RWPE2 (cell line): ENCODE measurements at regions not wholly inside any gene's neighbourhood (a gene's known extent, or its start where the extent isn't known, plus 50 kb on each side); places are given as distances from the start of the nearest gene placed in this dataset.

Source experiments
- ATAC-seq: fragments of 200-7000 bp; cut with Tn5 transposase; 3 replicates; pipeline ENCODE4 v1.9.1; 2021; ENCODE audit warnings: low read depth
- DNase-seq: peaks from one replicate; pipeline ENCODE4 v3.0.0-alpha.2; 2020; ENCODE audit warnings: low spot score
- H3K27ac ChIP-seq: fragments of 450-650 bp; 2 replicates; pipeline ENCODE4 v1.5.1; 2017; ENCODE audit warnings: mild to moderate bottlenecking; ENCODE audit not compliant: poor library complexity, severe bottlenecking
- H3K27me3 ChIP-seq: fragments of 250-450 bp; sonication (Bioruptor Pico); 2 replicates; pipeline ENCODE4 v1.5.1; 2021; ENCODE audit warnings: mild to moderate bottlenecking, moderate library complexity; ENCODE audit not compliant: insufficient read depth, poor library complexity, severe bottlenecking
- H3K36me3 ChIP-seq: fragments of 250-450 bp; sonication (Bioruptor Pico); 2 replicates; pipeline ENCODE4 v1.5.1; 2020; ENCODE audit warnings: low read depth, mild to moderate bottlenecking, moderate library complexity
- H3K4me1 ChIP-seq: fragments of 250-450 bp; sonication (Bioruptor Pico); 2 replicates; pipeline ENCODE4 v1.5.1; 2021; ENCODE audit warnings: mild to moderate bottlenecking, moderate library complexity; ENCODE audit not compliant: insufficient read depth, poor library complexity, severe bottlenecking
- H3K4me3 ChIP-seq: fragments of 250-450 bp; sonication (Bioruptor Pico); 2 replicates; pipeline ENCODE4 v1.5.1; 2021; ENCODE audit warnings: mild to moderate bottlenecking, moderate library complexity; ENCODE audit not compliant: severe bottlenecking
- H3K9me3 ChIP-seq: fragments of 250-450 bp; sonication (Bioruptor Pico); 2 replicates; pipeline ENCODE4 v1.5.1; 2021; ENCODE audit warnings: mild to moderate bottlenecking, moderate library complexity; ENCODE audit not compliant: severe bottlenecking
- TF ChIP-seq, protein P1 (sequence below): fragments of 450-650 bp; IDR thresholded peaks from one replicate; pipeline ENCODE4 v1.5.1; 2017; ENCODE audit warnings: mild to moderate bottlenecking, moderate library complexity; ENCODE audit not compliant: poor library complexity, severe bottlenecking

DNA sequence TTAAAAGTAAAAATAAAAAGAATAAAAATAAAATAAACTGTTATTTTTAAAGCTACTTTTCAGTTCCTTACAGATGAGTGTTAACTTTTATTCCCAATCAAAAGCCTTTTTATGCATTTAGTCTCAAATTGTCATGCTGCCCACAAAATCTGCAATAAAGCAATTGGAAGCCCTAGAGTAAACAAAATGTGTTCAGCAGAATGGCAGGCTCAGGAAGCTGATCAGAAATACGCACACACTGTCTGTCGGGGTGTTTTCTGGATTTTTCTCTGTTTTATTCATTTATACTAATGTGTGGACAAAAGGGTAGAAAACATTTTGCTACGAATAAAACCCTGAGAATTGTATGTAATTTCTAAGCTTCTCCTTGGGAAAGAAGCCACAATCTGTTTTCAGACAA is 162.8 kb downstream of the RCN1 start:
- no peaks in the 10 kb centered on the region for H3K36me3 ChIP-seq
- H3K4me1 ChIP-seq, result no peaks in the 10 kb centered on the region
- no peak overlapping the region for H3K4me3 ChIP-seq
- ATAC-seq (no peak), DNase-seq (no peak)
- H3K9me3 ChIP-seq, result no peaks in the 10 kb centered on the region
- TF ChIP-seq, protein P1, sequence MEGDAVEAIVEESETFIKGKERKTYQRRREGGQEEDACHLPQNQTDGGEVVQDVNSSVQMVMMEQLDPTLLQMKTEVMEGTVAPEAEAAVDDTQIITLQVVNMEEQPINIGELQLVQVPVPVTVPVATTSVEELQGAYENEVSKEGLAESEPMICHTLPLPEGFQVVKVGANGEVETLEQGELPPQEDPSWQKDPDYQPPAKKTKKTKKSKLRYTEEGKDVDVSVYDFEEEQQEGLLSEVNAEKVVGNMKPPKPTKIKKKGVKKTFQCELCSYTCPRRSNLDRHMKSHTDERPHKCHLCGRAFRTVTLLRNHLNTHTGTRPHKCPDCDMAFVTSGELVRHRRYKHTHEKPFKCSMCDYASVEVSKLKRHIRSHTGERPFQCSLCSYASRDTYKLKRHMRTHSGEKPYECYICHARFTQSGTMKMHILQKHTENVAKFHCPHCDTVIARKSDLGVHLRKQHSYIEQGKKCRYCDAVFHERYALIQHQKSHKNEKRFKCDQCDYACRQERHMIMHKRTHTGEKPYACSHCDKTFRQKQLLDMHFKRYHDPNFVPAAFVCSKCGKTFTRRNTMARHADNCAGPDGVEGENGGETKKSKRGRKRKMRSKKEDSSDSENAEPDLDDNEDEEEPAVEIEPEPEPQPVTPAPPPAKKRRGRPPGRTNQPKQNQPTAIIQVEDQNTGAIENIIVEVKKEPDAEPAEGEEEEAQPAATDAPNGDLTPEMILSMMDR, result no peak
- H3K27me3 ChIP-seq, result peaks cover 31% of the 10 kb centered on the region
- H3K27ac ChIP-seq, result no peak overlapping the region

DNA sequence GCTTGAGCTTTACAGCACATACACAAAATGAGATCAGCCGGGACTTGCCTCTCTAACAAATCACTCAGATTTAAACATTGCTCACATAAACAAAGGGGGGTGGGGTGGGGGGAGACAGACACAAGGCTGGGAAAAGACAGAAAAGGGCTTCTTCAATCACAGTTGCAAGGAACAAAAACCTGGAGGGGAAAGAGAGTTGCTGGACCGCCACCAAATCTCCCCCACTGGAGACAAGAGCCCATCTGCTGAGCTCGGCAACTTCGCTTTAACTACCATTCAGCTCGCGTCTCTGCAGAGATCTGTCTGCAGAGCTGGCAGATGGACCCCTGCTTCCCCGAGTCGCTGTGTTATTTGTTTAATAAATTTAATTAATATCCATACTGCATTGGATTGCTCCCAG is 165.0 kb downstream of the RCN1 start:
- DNase-seq (no peak), ATAC-seq (no peak)
- Histone ChIP-seq H3K4me1 (no peaks in the 10 kb centered on the region), H3K27me3 (peaks cover 31% of the 10 kb centered on the region), H3K27ac (no peak overlapping the region), H3K4me3 (no peak overlapping the region), H3K9me3 (no peaks in the 10 kb centered on the region), H3K36me3 (no peaks in the 10 kb centered on the region)
- TF ChIP-seq, protein P1, result no peak

DNA sequence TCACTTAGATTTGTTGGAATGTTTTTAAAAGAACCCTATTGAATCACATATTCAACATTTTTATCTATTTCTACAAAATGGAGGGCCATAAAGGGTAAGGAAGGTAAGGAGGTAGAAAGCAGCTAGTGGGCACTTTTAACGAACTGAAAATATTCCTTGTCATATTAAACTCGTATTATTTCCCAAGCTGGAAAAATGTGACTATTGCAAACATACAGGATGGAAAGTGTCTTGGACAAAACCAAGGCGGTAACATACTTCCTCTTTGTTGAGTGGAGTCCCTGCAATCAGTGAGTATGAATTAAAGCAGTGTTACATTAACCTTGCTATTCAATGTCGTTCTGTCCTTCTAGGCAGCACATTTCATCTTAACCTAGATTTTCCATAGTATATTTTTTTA is 165.6 kb downstream of the RCN1 start:
- H3K4me1 ChIP-seq, result no peaks in the 10 kb centered on the region
- no peak overlapping the region for H3K4me3 ChIP-seq
- H3K27ac ChIP-seq, result no peak overlapping the region
- no peaks in the 10 kb centered on the region for H3K36me3 ChIP-seq
- ATAC-seq (no peak), DNase-seq (no peak)
- TF ChIP-seq, protein P1, result no peak
- no peaks in the 10 kb centered on the region for H3K9me3 ChIP-seq
- H3K27me3 ChIP-seq, result peaks cover 31% of the 10 kb centered on the region

DNA sequence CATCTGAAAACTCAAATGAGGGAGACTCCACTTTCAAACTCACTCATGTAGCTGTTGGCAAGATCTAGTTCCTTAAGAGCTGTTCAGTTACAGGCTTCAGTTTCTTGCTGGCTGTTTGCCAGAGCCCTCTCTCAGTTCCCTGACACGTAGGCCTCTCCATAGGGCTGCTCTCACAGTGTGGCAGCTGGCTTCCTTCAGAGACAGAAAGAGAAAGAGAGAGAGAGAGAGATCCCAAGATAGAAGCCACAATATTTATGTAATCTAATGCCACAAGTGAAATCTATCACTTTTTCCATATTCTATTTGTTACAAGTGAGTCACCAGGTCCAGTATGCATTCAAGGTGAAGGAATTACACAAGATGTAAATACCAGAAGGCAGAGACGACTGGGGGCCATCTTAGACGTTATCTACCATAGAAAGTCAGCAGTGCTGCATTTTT is 168.8 kb downstream of the RCN1 start:
- Histone ChIP-seq H3K27me3 (peaks cover 19% of the 10 kb centered on the region), H3K36me3 (no peaks in the 10 kb centered on the region), H3K4me3 (no peak overlapping the region), H3K4me1 (no peaks in the 10 kb centered on the region), H3K9me3 (no peaks in the 10 kb centered on the region), H3K27ac (no peak overlapping the region)
- ATAC-seq (peak; percentile 58), DNase-seq (no peak)
- TF ChIP-seq, protein P1, result no peak

DNA sequence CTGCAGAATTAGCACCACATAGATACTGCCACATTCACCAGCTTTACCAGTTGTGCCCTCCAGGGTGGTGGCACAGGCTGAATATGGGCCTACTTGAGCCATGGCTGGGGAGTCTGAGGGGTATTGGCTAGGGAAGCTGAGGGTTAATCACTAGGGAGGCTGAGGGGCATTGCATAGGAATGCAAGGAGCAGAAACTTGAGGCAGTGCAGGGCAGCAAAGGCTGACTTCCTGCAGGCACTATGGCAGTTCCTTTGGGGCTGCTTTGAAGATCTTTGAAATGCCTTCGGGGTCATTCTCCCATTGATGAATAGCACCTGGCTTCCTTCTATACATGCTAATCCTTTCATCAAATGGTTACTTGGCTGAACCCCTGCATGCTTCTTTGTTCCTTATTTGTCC is 171.5 kb downstream of the RCN1 start:
- TF ChIP-seq, protein P1, result no peak
- ATAC-seq, result no peak
- no peaks in the 10 kb centered on the region for H3K4me1 ChIP-seq
- DNase-seq, result no peak
- H3K4me3 ChIP-seq, result no peak overlapping the region
- no peaks in the 10 kb centered on the region for H3K36me3 ChIP-seq
- no peaks in the 10 kb centered on the region for H3K9me3 ChIP-seq
- no peak overlapping the region for H3K27ac ChIP-seq
- peaks cover 4% of the 10 kb centered on the region for H3K27me3 ChIP-seq
